HG02840 (cell line): ENCODE measurements at regions not wholly inside any gene's neighbourhood (a gene's known extent, or its start where the extent isn't known, plus 50 kb on each side); places are given as distances from the start of the nearest gene placed in this dataset.
"Not testable (repeated sequence)": the region's sequence is repeated elsewhere in the genome, so short reads cannot be mapped to it uniquely, and the experiment has no call there.

Experiments
- ATAC-seq: cut with Tn5 transposase; IDR thresholded peaks from one replicate; pipeline ENCODE4 v1.9.1; 2021; ENCODE audit warnings: mild to moderate bottlenecking, moderate library complexity, moderate number of reproducible peaks; ENCODE audit not compliant: unreplicated experiment, low FRiP score

GRCh38 chr5:28809811-28810750 lies 1771.7 kb upstream of the CDH9 start:
- no peak for ATAC-seq

- no peak for ATAC-seq
Observed at GRCh38 chr5:28808967-28809810, 1770.8 kb upstream of the CDH9 start.

GRCh38 chr5:28807195-28807729 lies 1768.9 kb upstream of the CDH9 start:
- no peak for ATAC-seq

DNA sequence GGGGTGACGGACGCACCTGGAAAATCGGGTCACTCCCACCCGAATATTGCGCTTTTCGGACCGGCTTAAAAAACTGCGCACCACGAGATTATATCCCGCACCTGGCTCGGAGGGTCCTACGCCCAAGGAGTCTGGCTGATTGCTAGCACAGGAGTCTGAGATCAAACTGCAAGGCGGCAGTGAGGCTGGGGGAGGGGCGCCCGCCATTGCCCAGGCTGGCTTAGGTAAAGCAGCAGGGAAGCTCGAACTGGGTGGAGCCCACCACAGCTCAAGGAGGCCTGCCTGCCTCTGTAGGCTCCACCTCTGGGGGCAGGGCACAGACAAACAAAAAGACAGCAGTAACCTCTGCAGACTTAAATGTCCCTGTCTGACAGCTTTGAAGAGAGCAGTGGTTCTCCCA lies 1760.6 kb upstream of the CDH9 start:
- ATAC-seq: not testable (repeated sequence)

- ATAC-seq: no peak
Observed at GRCh38 chr5:28788954-28789353, 1750.6 kb upstream of the CDH9 start.

GRCh38 chr5:28780083-28780692 lies 1741.8 kb upstream of the CDH9 start:
- ATAC-seq: no peak

GRCh38 chr5:28779161-28779754 lies 1740.9 kb upstream of the CDH9 start:
- no peak for ATAC-seq

- no peak for ATAC-seq
Observed at GRCh38 chr5:28770307-28770706, 1731.9 kb upstream of the CDH9 start.

- ATAC-seq: no peak
Observed at GRCh38 chr5:28766565-28767158, 1728.3 kb upstream of the CDH9 start.

GRCh38 chr5:28751396-28751795 lies 1713.0 kb upstream of the CDH9 start:
- ATAC-seq: no peak

GRCh38 chr5:28750251-28750650 lies 1711.9 kb upstream of the CDH9 start:
- no peak for ATAC-seq

DNA sequence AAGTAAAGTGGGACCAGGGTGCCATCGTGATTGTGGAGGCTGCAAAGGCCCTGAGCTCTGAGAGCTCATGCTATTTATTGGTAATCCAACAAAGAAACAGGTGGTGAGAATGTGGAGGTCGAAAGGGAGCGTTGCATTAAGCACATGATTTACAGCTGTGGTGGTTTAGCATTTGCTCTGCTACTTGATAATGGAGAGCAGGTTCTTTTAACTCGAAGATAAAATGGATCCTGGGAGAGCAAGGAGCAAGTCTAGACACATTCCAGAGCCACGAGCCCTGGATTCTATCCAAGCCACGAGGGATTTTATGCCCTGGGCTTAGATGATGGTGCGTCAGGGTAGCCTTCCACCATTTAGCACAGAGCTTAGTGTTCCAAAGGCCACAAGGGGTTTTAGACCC lies 1710.1 kb upstream of the CDH9 start:
- ATAC-seq: no peak

DNA sequence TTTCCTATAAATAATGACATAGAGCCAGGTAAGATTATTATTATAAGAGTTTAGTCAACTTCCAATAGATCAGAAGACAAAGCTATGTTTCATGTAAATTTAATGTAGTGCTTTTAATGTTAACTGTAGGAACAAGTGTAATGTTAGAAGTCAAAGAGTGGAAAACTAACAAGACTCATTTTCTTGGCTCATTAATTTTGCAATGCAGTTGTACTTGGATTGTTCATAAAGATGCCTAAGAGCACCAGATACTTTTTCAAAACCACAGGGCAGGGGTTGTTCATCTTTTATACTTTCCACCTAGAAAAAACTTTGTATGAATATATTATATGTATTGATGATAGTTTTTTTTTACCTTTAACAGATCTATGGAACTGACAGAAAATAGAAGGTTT lies 1705.3 kb upstream of the CDH9 start:
- no peak for ATAC-seq

DNA sequence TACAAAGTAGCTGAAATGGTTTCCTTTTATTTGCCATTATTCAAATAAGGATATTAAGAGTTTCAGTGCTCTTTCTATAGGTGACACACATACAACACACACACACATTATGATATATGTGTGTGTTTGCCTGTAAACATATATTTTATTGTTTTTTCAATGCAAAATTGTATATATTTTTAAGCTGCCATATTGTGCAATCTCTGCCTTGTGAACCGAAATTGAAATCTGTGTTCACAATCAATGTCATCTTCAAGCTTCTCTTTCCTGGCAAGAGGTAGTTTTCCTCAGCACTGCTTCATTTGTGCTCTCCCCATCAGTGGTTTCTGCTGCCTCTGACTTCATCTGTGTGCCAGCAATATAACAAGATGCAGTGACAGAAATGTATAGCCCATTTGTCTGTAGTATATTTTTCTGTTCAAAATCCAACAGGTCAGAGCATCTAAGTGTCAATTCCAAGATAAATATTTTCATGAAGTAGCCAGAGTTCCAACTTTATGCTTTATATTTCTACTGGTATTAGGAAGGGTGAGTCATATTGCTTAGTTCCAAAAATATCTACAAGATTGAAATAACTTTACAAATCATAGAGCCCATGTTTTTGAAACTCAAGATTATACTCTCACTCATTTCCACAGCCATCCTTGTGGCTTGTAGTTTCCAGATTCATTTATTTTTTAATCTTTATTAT lies 1704.8 kb upstream of the CDH9 start:
- ATAC-seq: no peak

DNA sequence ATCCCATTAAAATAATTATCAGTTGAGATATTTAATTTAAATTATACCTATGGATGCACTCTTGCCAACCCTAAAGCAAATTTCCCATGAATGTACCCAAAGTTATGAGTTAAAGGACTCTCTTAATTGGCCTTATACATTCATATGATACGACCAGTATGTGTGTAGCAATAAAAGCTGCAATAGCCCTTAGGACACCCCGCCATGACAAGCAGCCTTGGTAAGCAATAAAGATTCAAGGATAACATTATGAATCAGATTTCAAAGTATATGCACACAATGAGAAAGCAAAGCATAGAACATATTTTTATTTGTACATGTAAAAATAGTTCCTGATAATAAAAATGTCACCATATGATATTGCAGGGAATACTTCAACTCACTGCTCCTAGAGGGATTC lies 1699.3 kb upstream of the CDH9 start:
- no peak for ATAC-seq

GRCh38 chr5:28737222-28737621 lies 1698.8 kb upstream of the CDH9 start:
- no peak for ATAC-seq

- ATAC-seq: no peak
Observed at GRCh38 chr5:28734396-28734795, 1696.0 kb upstream of the CDH9 start.

- ATAC-seq: no peak
Observed at GRCh38 chr5:28729067-28729466, 1690.7 kb upstream of the CDH9 start.

DNA sequence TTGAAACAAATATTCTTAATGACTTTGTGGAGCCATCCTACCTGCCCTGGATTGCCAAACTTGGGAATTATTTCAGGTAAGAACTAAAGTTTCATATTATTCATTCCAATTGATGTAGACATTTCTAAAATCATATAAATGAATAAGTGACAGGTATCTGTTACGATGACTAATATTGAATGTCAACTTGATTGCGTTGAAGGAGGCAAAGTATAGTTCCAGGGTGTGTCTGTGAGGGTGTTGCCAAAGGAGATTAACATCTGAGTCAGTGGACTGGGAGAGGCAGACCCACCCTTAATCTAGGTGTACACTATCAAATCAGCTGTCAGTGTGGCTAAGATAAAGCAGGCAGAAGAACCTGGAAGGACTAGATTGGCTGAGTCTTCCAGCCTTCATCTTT lies 1688.4 kb upstream of the CDH9 start:
- no peak for ATAC-seq
